ENCODE measurements at regions not wholly inside any gene's neighbourhood (a gene's known extent, or its start where the extent isn't known, plus 50 kb on each side); places are given as distances from the start of the nearest gene placed in this dataset.

GRCh38 chr12:89108265-89108664 lies 244.0 kb downstream of the DUSP6 start:
- no peak for DNase-seq (ENCODE audit: low read depth in 2 of 2, low spot score in 1 of 2)

DNA sequence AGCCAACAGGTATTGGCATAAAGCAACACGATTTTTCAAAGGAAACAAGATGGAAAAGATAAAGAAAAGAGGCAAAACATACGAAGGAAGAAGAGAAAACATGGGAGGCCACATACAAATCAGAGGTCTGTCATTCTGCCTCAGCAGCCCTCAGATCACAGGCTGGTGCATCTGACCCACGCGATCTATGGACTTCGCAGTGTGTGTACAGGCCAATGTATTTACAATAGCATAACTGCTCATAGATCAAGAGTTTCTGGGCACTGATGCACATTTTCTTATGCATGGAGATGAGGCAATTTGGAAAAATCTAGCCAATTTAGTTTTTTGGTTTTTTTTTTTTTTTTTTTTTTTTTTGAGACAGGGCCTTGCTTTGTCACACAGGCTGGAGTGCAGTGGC lies 245.4 kb downstream of the DUSP6 start:
- no peak for DNase-seq (ENCODE audit: low read depth in 2 of 2, low spot score in 1 of 2)

GRCh38 chr12:89105243-89105642 lies 247.1 kb downstream of the DUSP6 start:
- no peak for DNase-seq (ENCODE audit: low read depth in 2 of 2, low spot score in 1 of 2)

GRCh38 chr12:89103831-89104230 lies 248.5 kb downstream of the DUSP6 start:
- no peak for DNase-seq (ENCODE audit: low read depth in 2 of 2, low spot score in 1 of 2)

GRCh38 chr12:89101440-89101839 lies 250.9 kb downstream of the DUSP6 start:
- no peak for DNase-seq (ENCODE audit: low read depth in 2 of 2, low spot score in 1 of 2)

DNA sequence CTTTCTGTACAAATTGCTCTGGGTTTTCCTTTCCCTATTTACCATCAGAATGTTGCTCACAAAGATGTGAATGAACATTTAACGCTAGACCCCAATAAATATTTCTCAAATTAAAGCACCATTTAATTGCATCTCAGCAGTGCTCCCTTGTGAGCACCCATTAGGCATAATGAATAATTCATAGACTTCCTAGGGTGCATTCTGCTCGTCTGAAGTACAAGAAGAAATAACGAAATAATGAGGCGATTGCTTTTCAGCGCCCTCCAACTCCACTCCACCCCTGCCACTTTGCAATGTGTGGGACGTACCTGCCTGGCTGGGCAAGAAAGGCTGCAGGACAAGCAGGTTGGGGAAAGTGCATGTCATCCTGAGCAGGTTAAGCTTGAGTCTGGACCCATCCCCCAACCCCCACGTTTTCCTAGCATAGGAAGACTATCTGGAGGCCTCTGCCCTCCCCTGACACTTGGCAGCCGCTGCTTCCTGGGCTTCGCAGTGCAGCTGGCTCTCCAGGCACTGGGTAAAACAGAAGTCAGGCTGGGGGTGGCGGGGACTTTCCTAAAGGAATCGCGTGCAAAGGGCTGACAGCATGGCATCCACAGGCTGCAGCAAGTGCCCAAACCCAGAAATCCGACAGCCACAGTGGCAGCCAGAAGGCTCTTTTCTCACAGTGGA lies 253.7 kb downstream of the DUSP6 start:
- DNase-seq (ENCODE audit: low read depth in 2 of 2, low spot score in 1 of 2): no peak

- DNase-seq (ENCODE audit: low read depth in 2 of 2, low spot score in 1 of 2): no peak
Measured at GRCh38 chr12:89092297-89092696, 260.0 kb downstream of the DUSP6 start.

DNA sequence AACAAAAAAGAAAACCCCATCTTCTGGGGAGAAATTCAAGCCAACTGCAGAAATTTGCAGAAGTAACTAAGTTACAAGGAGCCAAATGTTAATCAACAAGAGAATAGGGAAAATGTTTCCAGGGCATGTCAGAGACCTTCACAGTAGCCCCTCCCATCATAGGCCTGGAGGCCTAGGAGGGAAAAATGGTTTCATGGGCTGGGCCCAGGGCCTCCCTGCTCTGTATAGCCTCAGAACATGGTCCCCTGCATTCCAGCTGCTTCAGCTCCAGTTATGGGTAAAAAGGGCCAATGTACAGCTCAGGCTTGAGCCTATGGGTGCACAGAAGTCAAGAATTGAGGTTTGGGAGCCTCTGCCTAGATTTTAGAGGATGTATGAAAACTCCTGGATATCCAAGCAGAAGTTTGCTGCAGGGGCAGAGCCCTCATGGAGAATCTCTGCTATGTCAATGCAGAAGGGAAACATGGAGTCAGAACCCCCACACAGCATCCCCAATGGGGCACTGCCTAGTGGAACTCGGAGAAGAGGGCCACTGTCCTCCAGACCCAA lies 260.9 kb downstream of the DUSP6 start:
- no peak for DNase-seq (ENCODE audit: low read depth in 2 of 2, low spot score in 1 of 2)

DNA sequence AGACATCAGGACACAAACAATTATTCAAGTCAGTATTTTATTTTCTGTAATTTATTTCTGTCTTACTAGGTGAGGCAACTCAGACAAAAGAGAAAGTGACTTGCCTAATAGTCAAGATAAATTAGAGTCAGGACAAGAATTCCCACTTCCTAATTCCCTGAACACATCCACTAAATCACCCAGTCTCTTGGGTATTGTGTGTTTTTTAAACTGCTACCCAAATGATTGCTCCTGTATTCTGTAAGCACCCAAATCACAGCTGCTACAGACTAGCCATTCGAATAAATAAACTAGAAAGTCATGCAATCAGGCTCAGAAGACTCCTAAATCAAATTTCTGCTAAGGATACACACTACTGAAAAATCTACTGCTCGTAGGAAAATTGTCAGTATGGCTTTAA lies 263.0 kb downstream of the DUSP6 start:
- no peak for DNase-seq (ENCODE audit: low read depth in 2 of 2, low spot score in 1 of 2)

DNA sequence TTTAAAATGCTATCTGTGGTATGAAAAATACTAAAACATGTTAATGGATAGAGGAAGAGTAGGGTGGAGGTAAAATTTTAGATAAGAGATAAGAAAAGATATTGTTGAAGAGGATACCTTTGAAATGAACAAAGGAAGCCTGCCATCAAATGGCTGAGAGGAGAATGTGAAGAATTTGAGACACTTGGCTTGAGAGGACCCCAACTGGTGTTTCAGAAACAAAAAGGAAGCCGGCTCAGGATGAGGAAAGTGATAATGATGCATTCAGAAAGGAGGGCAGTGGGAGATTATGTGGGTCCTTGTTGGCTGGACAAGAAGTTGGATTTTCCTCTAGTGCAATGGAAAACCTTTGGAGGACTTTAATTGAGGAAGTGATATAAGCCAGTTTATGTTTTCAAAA lies 264.4 kb downstream of the DUSP6 start:
- DNase-seq (ENCODE audit: low read depth in 2 of 2, low spot score in 1 of 2): no peak

GRCh38 chr12:89087149-89087825 lies 265.0 kb downstream of the DUSP6 start:
- no peak for DNase-seq (ENCODE audit: low read depth in 2 of 2, low spot score in 1 of 2)

- DNase-seq (ENCODE audit: low read depth in 2 of 2, low spot score in 1 of 2): no peak
Measured at GRCh38 chr12:89085421-89085820, 266.9 kb downstream of the DUSP6 start.

- no peak for DNase-seq (ENCODE audit: low read depth in 2 of 2, low spot score in 1 of 2)
Measured at GRCh38 chr12:89084751-89085150, 267.6 kb downstream of the DUSP6 start.

- DNase-seq (ENCODE audit: low read depth in 2 of 2, low spot score in 1 of 2): no peak
Measured at GRCh38 chr12:89083491-89083890, 268.8 kb downstream of the DUSP6 start.

DNA sequence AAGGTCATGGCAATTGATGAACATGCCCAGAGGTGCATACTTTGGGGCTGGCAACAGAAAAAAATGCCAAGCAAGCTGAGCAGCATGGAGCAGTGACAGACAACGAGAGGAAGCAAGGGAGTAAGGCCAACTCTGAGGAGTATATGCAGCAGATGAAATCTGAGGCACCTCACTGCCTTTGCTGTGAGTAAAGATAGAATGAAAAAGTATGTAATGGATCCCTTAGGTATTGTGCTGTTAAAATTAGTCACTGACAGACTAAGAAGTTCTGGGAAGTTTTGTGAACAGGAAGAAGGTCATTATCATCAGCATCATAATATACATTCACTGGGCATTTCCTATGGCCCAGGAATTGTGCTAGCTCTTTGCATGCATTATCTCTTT lies 269.9 kb downstream of the DUSP6 start:
- no peak for DNase-seq (ENCODE audit: low read depth in 2 of 2, low spot score in 1 of 2)

- no peak for DNase-seq (ENCODE audit: low read depth in 2 of 2, low spot score in 1 of 2)
Measured at GRCh38 chr12:89081719-89082369, 270.5 kb downstream of the DUSP6 start.

GRCh38 chr12:89080793-89081465 lies 271.4 kb downstream of the DUSP6 start:
- DNase-seq (ENCODE audit: low read depth in 2 of 2, low spot score in 1 of 2): no peak

DNA sequence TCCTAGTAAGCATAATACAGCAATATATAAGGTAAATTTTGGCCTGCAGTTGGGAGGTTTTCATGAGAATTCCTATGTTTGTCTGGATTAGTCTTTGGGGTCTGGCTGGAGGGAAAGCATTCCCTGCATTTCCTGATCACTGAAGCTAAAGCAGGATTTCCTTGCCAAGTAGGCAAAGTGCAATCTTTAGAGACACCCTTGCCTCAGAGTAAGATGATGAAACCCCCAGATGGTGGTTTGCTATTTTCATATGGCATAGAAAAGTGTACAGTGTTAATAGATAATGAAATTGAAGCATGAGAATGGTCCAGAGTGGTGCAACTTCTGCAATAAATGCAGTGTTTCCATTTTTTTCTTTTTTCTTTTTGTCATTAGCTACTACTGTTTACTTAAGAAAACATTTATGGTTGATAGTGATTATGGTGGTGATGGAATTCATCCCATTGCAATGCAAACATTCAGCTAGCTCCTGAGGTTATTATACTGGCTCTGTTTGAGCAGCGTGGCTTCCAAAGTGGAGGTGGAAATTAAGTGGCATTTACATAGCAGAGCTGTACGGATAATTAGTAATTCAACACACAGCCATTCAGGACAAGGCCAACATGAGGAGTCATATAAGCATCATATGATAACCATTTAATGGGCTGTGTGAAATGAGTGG lies 276.3 kb downstream of the DUSP6 start:
- no peak for DNase-seq (ENCODE audit: low read depth in 2 of 2, low spot score in 1 of 2)

DNA sequence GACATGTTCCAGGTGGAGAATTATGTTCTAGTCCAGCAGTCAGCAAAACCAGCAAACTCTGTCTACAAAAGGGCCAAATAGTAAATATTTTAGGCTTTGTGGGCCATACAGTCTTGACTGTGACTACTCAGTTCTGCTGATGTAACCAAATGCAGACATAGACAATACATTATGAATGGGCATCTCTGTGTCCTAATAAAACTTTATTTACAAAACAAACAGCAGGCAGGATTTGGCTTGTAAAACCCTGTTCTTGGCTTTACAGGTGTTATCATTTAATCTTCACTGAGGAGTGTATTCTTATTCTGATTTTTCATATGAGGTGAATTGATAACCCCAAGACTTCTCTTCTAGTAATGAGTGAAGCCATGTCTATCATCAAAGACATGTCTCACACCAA lies 278.6 kb downstream of the DUSP6 start:
- DNase-seq (ENCODE audit: low read depth in 2 of 2, low spot score in 1 of 2): no peak

GRCh38 chr12:89073027-89073398 lies 279.3 kb downstream of the DUSP6 start:
- DNase-seq (ENCODE audit: low read depth in 2 of 2, low spot score in 1 of 2): no peak

DNA sequence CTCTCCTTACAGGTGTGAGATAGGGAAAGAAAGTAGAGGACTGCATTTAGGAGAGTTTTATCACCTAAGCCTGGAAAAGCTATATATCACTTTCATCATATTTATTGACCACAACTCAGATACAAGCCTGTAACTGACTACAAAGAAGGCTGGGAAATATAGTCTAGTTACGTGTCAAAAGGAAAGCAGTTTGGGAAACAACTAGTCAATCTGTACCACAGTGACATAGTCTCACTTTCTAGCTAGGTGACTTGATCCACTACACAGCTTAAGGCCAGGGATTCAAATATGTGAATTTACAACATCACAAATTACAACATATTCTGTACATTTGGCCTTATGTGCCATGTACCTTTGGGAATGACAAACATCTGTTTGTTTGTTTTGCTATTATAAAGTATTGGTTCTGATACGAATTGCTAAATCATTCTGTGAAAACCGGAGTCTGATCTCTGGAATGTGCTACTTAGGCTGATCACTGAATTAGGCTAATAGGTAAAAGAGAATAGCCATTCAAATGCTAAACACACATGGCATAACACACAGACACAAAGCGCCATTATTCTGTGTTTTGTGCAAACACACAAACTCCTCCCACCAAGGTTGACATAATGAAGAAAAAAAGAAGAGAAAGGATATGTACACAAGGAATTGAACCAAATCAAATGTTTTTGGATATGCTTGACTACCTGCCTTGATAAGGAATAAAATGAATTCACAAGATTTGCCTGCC lies 279.8 kb downstream of the DUSP6 start:
- DNase-seq (ENCODE audit: low read depth in 2 of 2, low spot score in 1 of 2): no peak
